Stimulated activated CD4-positive, alpha-beta T cell treated with anti-CD3 and anti-CD28 coated beads, TNF-alpha, amount 100 ng/mL, for 24 hours (primary cell): ENCODE measurements at regions not wholly inside any gene's neighbourhood (a gene's known extent, or its start where the extent isn't known, plus 50 kb on each side); places are given as distances from the start of the nearest gene placed in this dataset.

ENCODE experiments used
- DNase-seq, 3 experiments: peaks; one replicate each; pipeline ENCODE4 v3.0.0-alpha.2; 2020; ENCODE audit warnings: low read depth in 3 of 3

- no peak for DNase-seq
Measured at GRCh38 chr9:73451003-73451402, 299.3 kb downstream of the ANXA1 start.

- no peak for DNase-seq
Measured at GRCh38 chr9:73459817-73460216, 308.2 kb downstream of the ANXA1 start.

- no peak for DNase-seq
Measured at GRCh38 chr9:73468716-73469115, 317.1 kb downstream of the ANXA1 start.

GRCh38 chr9:73470766-73471165 is 319.1 kb downstream of the ANXA1 start:
- DNase-seq = no peak

GRCh38 chr9:73474002-73474600 is 322.4 kb downstream of the ANXA1 start:
- no peak for DNase-seq

- DNase-seq = no peak
Measured at GRCh38 chr9:73474625-73475024, 323.0 kb downstream of the ANXA1 start.

- DNase-seq = no peak
Measured at GRCh38 chr9:73494894-73495293, 343.2 kb downstream of the ANXA1 start.

GRCh38 chr9:73497796-73498195 is 346.1 kb downstream of the ANXA1 start:
- DNase-seq = no peak

GRCh38 chr9:73515216-73515615 is 363.6 kb downstream of the ANXA1 start:
- DNase-seq = no peak

GRCh38 chr9:73523391-73523790 is 371.7 kb downstream of the ANXA1 start:
- no peak for DNase-seq

- DNase-seq = no peak
Measured at GRCh38 chr9:73525350-73525749, 373.7 kb downstream of the ANXA1 start.

GRCh38 chr9:73527521-73527920 is 375.9 kb downstream of the ANXA1 start:
- DNase-seq = no peak

GRCh38 chr9:73528926-73529325 is 377.3 kb downstream of the ANXA1 start:
- DNase-seq = no peak

- no peak for DNase-seq
Measured at GRCh38 chr9:73529666-73530065, 378.0 kb downstream of the ANXA1 start.

GRCh38 chr9:73531051-73531532 is 379.4 kb downstream of the ANXA1 start:
- DNase-seq = no peak

GRCh38 chr9:73531658-73532057 is 380.0 kb downstream of the ANXA1 start:
- no peak for DNase-seq

- DNase-seq = no peak
Measured at GRCh38 chr9:73532985-73533384, 381.3 kb downstream of the ANXA1 start.

GRCh38 chr9:73536403-73536802 is 384.7 kb downstream of the ANXA1 start:
- DNase-seq = no peak

GRCh38 chr9:73537561-73537960 is 385.9 kb downstream of the ANXA1 start:
- DNase-seq = no peak

- no peak for DNase-seq
Measured at GRCh38 chr9:73539881-73540390, 388.3 kb downstream of the ANXA1 start.

- DNase-seq = no peak
Measured at GRCh38 chr9:73541923-73542322, 390.3 kb downstream of the ANXA1 start.

- no peak for DNase-seq
Measured at GRCh38 chr9:73543727-73544126, 392.1 kb downstream of the ANXA1 start.

- no peak for DNase-seq
Measured at GRCh38 chr9:73548201-73548600, 396.5 kb downstream of the ANXA1 start.

- DNase-seq = no peak
Measured at GRCh38 chr9:73549991-73550390, 398.3 kb downstream of the ANXA1 start.
